Esophagus squamous epithelium (tissue), 4 donors: ENCODE measurements at regions not wholly inside any gene's neighbourhood (a gene's known extent, or its start where the extent isn't known, plus 50 kb on each side); places are given as distances from the start of the nearest gene placed in this dataset.

Experiments used
- CTCF ChIP-seq, 6 experiments: fragments of 450-650 bp in 4 of 6; fragments of 200-600 bp in 2 of 6; sonication (generic) in 2 of 6; IDR thresholded peaks; one replicate each; pipeline ENCODE4 v1.5.1; 2016 to 2019; ENCODE audit warnings: antibody characterized with exemption in 6 of 6, mild to moderate bottlenecking in 4 of 6, moderate library complexity in 4 of 6
- POLR2A ChIP-seq, 4 donors: fragments of 450-650 bp; IDR thresholded peaks; one replicate each; pipeline ENCODE4 v1.6.1; 2017; ENCODE audit warnings: antibody characterized with exemption in 4 of 4, mild to moderate bottlenecking in 4 of 4, moderate library complexity in 3 of 4

GRCh38 chr1:30083800-30084464 is 639.5 kb downstream of the MATN1 start:
- TF ChIP-seq CTCF (IDR thresholded peaks at IDR 0.05) (no peak), POLR2A (IDR thresholded peaks at IDR 0.05) (no peak)
